ENCODE measurements at regions not wholly inside any gene's neighbourhood (a gene's known extent, or its start where the extent isn't known, plus 50 kb on each side); places are given as distances from the start of the nearest gene placed in this dataset.

- TF ChIP-seq ATF6 (CRISPR knock-in tag; IDR thresholded peaks at IDR 0.05) (no peak), KAT7 (CRISPR knock-in tag; IDR thresholded peaks at IDR 0.05; ENCODE audit: borderline replicate concordance) (no peak), AR (CRISPR knock-in tag; IDR thresholded peaks at IDR 0.05) (no peak), MYBL2 (CRISPR knock-in tag; IDR thresholded peaks at IDR 0.05) (no peak), TCF7 (CRISPR knock-in tag; IDR thresholded peaks at IDR 0.05; ENCODE audit: low read depth) (no peak)
These were observed 183.3 kb upstream of the ADAMTS9 start (continued) for GRCh38 chr3:64870876-64871646.

GRCh38 chr3:64867224-64867623 lies 179.4 kb upstream of the ADAMTS9 start:
- H3K27me3 Mint-ChIP-seq (ENCODE audit: low read depth) = peaks cover 5% of the 10 kb centered on the region; the same call in 1 of the 2 replicates
- no peak for ATAC-seq
- DNase-seq (ENCODE audit: low spot score) = no peak
- ChIA-PET POLR2A (no interaction called here), CTCF (no interaction called here)
- H3K4me1 Mint-ChIP-seq = peaks cover 29% of the 10 kb centered on the region
- H3K36me3 Mint-ChIP-seq = no peaks in the 10 kb centered on the region
- H3K4me3 Mint-ChIP-seq = no peak overlapping the region
- no peak overlapping the region for H3K27ac Mint-ChIP-seq
- H3K9me3 Mint-ChIP-seq = peaks cover 5% of the 10 kb centered on the region; the same call in 1 of the 2 replicates
- no peak for TF ChIP-seq CREM (CRISPR knock-in tag; IDR thresholded peaks at IDR 0.05)
- TF ChIP-seq NFATC4 (CRISPR knock-in tag; IDR thresholded peaks at IDR 0.05) = no peak
- TF ChIP-seq SOX15 (CRISPR knock-in tag; IDR thresholded peaks at IDR 0.05) = no peak
- no peak for TF ChIP-seq JUN (CRISPR knock-in tag; IDR thresholded peaks at IDR 0.05)
- TF ChIP-seq ESRRA (CRISPR knock-in tag; IDR thresholded peaks at IDR 0.05; ENCODE audit: borderline replicate concordance) = no peak
- no peak for TF ChIP-seq ZBTB43 (CRISPR knock-in tag; IDR thresholded peaks at IDR 0.05)
- no peak for TF ChIP-seq ZNF416 (CRISPR knock-in tag; IDR thresholded peaks at IDR 0.05)
- TF ChIP-seq CTCF (IDR thresholded peaks at IDR 0.05) = no peak
- no peak for TF ChIP-seq HMGXB4 (CRISPR knock-in tag; IDR thresholded peaks at IDR 0.05)
- TF ChIP-seq ZSCAN18 (CRISPR knock-in tag; IDR thresholded peaks at IDR 0.05) = no peak
- TF ChIP-seq NFYB (CRISPR knock-in tag; conservative IDR thresholded peaks at IDR 0.05; ENCODE audit: low read depth) = no peak
- TF ChIP-seq ZNF532 (CRISPR knock-in tag; IDR thresholded peaks at IDR 0.05; ENCODE audit: borderline replicate concordance) = no peak

Measured in WTC11 (cell line).